Neural cell (in vitro differentiated cells): ENCODE measurements at regions not wholly inside any gene's neighbourhood (a gene's known extent, or its start where the extent isn't known, plus 50 kb on each side); places are given as distances from the start of the nearest gene placed in this dataset.

Experiments
- CTCF ChIP-seq: fragments of 450-650 bp; IDR thresholded peaks from 2 replicates; pipeline ENCODE4 v1.5.1; 2014; ENCODE audit warnings: antibody characterized with exemption, mild to moderate bottlenecking, moderate library complexity; ENCODE audit not compliant: poor library complexity, severe bottlenecking
- RAD21 ChIP-seq: fragments of 450-650 bp; conservative IDR thresholded peaks from 2 replicates; pipeline ENCODE4 v1.6.1; 2014; ENCODE audit warnings: antibody characterized with exemption, mild to moderate bottlenecking, moderate library complexity

DNA sequence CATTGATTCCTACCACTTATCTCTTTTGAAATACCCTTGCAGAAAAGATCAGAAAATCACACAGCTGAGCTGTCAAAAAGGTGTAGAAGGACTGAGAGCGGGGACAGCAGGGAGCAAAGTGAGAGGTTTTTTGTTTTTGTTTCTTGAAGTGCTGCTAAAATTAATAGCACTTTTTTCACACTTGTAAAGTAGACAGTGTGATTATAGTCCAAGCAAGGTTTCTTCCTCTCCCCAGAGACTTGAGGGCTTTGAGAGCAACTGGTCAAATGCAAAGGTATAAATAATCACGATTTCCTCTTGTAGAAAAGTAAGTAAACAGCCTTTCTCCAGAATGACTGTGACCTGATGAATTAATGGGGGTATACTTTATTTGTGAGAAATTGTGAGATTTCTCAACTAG is 326.9 kb downstream of the ZNF608 start:
- no peak for TF ChIP-seq RAD21
- TF ChIP-seq CTCF: no peak
